Fibroblast of the aortic adventitia (primary cell): ENCODE measurements at regions not wholly inside any gene's neighbourhood (a gene's known extent, or its start where the extent isn't known, plus 50 kb on each side); places are given as distances from the start of the nearest gene placed in this dataset.

Experiments used
- DNase-seq: peaks from one replicate; pipeline ENCODE4 v3.0.0-alpha.2; 2010; ENCODE audit warnings: low read depth
- H3K4me3 ChIP-seq: 2 replicates; pipeline ENCODE4 v1.5.1; 2011; ENCODE audit warnings: low read depth, mild to moderate bottlenecking, control low read depth, low read length, moderate library complexity
- CTCF ChIP-seq: IDR thresholded peaks from 2 replicates; pipeline ENCODE4 v1.5.1; 2011; ENCODE audit warnings: mild to moderate bottlenecking, low read length, control low read depth, inconsistent platforms; ENCODE audit not compliant: insufficient read depth

DNA sequence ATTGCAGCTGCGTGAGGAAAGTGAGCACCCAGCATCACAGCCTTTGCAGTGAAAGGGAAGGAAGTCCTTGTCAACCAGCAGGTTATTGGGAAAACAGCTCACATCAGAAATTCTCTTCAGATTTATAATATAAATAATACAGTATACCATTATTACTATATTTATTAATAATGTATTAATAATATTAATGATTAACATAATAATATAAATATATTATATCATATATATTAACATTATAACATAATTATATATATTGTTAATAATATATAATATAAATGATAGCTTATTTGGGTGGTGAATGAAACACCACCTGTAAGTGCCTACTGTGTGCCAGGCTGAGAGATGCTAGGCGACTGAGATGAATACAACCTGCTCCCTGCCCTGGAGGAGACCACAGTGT lies 423.0 kb downstream of the TCERG1L start:
- no peak overlapping the region for H3K4me3 ChIP-seq
- no peak for TF ChIP-seq CTCF
- no peak for DNase-seq

- TF ChIP-seq CTCF = no peak
- H3K4me3 ChIP-seq = no peak overlapping the region
- no peak for DNase-seq
These were observed 422.3 kb downstream of the TCERG1L start for GRCh38 chr10:130889240-130889639.

DNA sequence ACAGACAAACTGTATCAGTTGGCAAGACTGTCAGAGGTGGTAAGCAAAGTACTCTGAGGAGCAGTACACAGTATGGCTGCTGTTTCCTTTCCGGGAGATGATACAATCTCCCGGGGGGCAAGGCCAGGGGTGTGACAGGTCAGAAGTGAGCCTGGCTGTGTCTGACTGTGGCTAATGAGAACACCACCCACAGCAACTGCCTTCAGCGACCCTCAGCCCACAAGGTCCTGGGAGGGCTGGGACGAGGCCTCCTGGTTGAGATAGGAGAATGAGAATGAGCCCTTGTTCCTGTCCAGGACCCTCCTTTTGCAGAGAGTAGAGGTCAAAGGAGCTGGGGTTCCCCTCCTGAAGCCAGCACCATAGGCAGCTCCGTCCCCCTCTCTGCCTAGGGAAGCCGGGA lies 421.7 kb downstream of the TCERG1L start:
- no peak for DNase-seq
- H3K4me3 ChIP-seq = no peak overlapping the region
- no peak for TF ChIP-seq CTCF

GRCh38 chr10:130891066-130891465 lies 420.5 kb downstream of the TCERG1L start:
- H3K4me3 ChIP-seq = no peak overlapping the region
- no peak for TF ChIP-seq CTCF
- DNase-seq = no peak

- TF ChIP-seq CTCF = no peak
- DNase-seq = no peak
These were observed 417.1 kb downstream of the TCERG1L start for GRCh38 chr10:130894471-130894870.

GRCh38 chr10:130895161-130895560 lies 416.4 kb downstream of the TCERG1L start:
- H3K4me3 ChIP-seq = no peak overlapping the region
- TF ChIP-seq CTCF = no peak
- no peak for DNase-seq

More at GRCh38 chr10:130894471-130894870, 417.1 kb downstream of the TCERG1L start:
- H3K4me3 ChIP-seq = no peak overlapping the region

- H3K4me3 ChIP-seq = no peak overlapping the region
- DNase-seq = no peak
- no peak for TF ChIP-seq CTCF
These were observed 413.7 kb downstream of the TCERG1L start for GRCh38 chr10:130897815-130898214.
